ENCODE measurements at regions not wholly inside any gene's neighbourhood (a gene's known extent, or its start where the extent isn't known, plus 50 kb on each side); places are given as distances from the start of the nearest gene placed in this dataset.

DNA sequence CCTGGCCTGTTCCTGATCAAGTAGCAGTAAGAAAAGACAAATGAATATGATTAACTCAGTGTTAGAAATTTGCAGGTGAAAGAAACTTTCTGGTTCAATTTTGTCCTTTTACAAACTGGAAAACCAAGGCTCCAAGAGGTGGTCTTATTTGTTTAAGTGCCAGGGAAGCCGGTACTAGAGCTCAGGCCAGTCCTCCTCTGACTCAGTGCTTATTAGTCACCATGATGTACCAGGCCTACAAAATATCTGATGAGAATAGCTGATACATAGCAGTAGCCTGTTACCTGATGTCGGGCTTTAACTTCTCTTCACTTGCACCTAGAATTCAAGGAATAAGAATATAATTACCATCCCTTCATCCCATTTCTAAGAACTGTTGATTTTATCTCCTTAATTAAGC lies 394.8 kb downstream of the LMX1A start:
- Histone ChIP-seq H3K9me2 (replicated peaks; ENCODE audit: control insufficient read depth, low read length) (no peaks in the 10 kb centered on the region; the same call in 1 of the 2 replicates), H3K27ac (ENCODE audit: low read depth, low read length) (no peak overlapping the region), H3F3A (ENCODE audit: control insufficient read depth, insufficient read depth) (no peaks in the 10 kb centered on the region), H3K27me3 (ENCODE audit: control insufficient read depth, low read length) (no peaks in the 10 kb centered on the region), H3K4me2 (ENCODE audit: low read length) (no peak overlapping the region), H4K20me1 (ENCODE audit: control insufficient read depth, insufficient read depth, low read depth, low read length) (no peaks in the 10 kb centered on the region), H3K79me2 (ENCODE audit: control insufficient read depth, low read length) (no peaks in the 10 kb centered on the region), H3K4me3 (ENCODE audit: low read length) (no peak overlapping the region), H3K36me3 (ENCODE audit: control insufficient read depth, low read length) (no peaks in the 10 kb centered on the region), H3K4me1 (ENCODE audit: control insufficient read depth, low read length) (no peaks in the 10 kb centered on the region), H3K9me3 (ENCODE audit: control insufficient read depth, insufficient read depth, low read length) (no peaks in the 10 kb centered on the region)
- TF ChIP-seq EZH2phosphoT487 (IDR thresholded peaks at IDR 0.05; ENCODE audit: borderline replicate concordance, low read length), result no peak
- TF ChIP-seq, protein P1, sequence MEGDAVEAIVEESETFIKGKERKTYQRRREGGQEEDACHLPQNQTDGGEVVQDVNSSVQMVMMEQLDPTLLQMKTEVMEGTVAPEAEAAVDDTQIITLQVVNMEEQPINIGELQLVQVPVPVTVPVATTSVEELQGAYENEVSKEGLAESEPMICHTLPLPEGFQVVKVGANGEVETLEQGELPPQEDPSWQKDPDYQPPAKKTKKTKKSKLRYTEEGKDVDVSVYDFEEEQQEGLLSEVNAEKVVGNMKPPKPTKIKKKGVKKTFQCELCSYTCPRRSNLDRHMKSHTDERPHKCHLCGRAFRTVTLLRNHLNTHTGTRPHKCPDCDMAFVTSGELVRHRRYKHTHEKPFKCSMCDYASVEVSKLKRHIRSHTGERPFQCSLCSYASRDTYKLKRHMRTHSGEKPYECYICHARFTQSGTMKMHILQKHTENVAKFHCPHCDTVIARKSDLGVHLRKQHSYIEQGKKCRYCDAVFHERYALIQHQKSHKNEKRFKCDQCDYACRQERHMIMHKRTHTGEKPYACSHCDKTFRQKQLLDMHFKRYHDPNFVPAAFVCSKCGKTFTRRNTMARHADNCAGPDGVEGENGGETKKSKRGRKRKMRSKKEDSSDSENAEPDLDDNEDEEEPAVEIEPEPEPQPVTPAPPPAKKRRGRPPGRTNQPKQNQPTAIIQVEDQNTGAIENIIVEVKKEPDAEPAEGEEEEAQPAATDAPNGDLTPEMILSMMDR (IDR thresholded peaks at IDR 0.05; ENCODE audit: low read depth, low read length, poor library complexity, severe bottlenecking), result no peak

DNA sequence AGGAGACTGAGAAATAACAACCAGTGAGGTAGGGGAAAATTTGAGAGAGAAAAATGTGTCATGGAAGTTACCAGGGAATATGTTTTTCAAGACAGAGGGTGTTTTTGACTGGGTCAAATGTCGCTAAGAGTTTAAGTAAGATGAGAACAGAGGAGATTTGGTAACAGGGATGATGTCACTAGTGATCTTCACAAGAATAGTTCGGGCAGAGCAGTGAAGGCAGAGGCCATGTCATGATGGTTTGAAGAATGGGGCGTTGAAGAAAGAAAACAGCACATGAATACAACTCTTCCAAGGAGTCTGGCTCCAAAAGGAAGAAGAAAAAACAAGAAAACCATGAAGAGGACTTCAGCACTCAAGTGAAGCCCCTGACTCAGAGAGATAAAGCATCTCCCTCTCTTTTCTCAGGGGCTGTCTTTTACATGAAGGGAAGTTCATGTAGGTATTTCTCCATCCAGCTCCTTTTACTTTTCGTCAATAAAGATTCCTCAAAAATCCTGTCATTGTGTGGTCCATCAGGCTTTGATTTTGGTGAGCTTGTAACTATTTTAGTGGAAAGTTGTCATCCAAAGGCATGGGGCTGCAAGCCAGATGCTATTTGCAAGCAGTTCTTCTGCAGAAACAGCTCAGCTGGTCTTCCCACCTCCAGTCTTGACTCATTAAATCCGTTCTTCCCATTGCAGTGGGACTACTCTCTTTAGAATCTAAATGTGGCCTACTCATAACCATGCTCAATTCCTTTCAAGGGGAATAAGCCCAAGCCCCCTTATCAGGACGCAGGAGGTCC lies 397.3 kb downstream of the LMX1A start:
- no peak for TF ChIP-seq EZH2phosphoT487 (IDR thresholded peaks at IDR 0.05; ENCODE audit: borderline replicate concordance, low read length)
- TF ChIP-seq, protein P1 (IDR thresholded peaks at IDR 0.05; ENCODE audit: low read depth, low read length, poor library complexity, severe bottlenecking), result no peak
- no peaks in the 10 kb centered on the region for H3K9me2 ChIP-seq (replicated peaks; ENCODE audit: control insufficient read depth, low read length)
- H3F3A ChIP-seq (ENCODE audit: control insufficient read depth, insufficient read depth), result no peaks in the 10 kb centered on the region
- H3K4me2 ChIP-seq (ENCODE audit: low read length), result no peak overlapping the region
- no peak overlapping the region for H3K27ac ChIP-seq (ENCODE audit: low read depth, low read length)
- no peaks in the 10 kb centered on the region for H3K4me1 ChIP-seq (ENCODE audit: control insufficient read depth, low read length)
- H3K36me3 ChIP-seq (ENCODE audit: control insufficient read depth, low read length), result no peaks in the 10 kb centered on the region
- H3K27me3 ChIP-seq (ENCODE audit: control insufficient read depth, low read length), result no peaks in the 10 kb centered on the region
- no peaks in the 10 kb centered on the region for H3K79me2 ChIP-seq (ENCODE audit: control insufficient read depth, low read length)
- H3K9me3 ChIP-seq (ENCODE audit: control insufficient read depth, insufficient read depth, low read length), result no peaks in the 10 kb centered on the region
- no peak overlapping the region for H3K4me3 ChIP-seq (ENCODE audit: low read length)
- H4K20me1 ChIP-seq (ENCODE audit: control insufficient read depth, insufficient read depth, low read depth, low read length), result no peaks in the 10 kb centered on the region

DNA sequence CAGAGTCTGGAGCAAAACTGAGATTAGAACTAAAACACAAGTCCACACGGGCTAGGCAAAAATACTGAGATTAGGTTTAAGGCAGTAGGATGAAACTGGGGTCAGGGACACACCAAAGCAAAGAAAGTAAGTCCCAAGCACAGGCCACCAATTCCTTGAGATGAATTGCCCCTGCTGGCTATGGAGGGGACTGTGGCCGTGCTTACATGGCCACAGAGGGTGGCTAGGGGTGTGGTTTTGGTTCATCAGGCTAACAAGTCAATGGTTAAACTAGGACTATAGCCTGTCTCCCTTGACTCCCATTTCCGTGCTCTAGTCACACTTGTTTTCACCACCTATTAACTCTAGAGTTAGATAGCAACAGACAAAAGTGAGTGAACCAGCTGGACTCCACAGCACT lies 394.8 kb downstream of the PBX1 start:
- H3K9me3 ChIP-seq (ENCODE audit: control insufficient read depth, insufficient read depth, low read length), result no peaks in the 10 kb centered on the region; the same call in 1 of the 2 replicates
- no peak overlapping the region for H3K27ac ChIP-seq (ENCODE audit: low read depth, low read length)
- no peak overlapping the region for H3K4me2 ChIP-seq (ENCODE audit: low read length)

More for the DNA sequence above, 394.8 kb downstream of the PBX1 start:
- no peaks in the 10 kb centered on the region for H3K79me2 ChIP-seq (ENCODE audit: control insufficient read depth, low read length)
- no peaks in the 10 kb centered on the region for H3K4me1 ChIP-seq (ENCODE audit: control insufficient read depth, low read length)
- no peaks in the 10 kb centered on the region for H4K20me1 ChIP-seq (ENCODE audit: control insufficient read depth, insufficient read depth, low read depth, low read length)
- H3K9me2 ChIP-seq (replicated peaks; ENCODE audit: control insufficient read depth, low read length), result no peaks in the 10 kb centered on the region
- no peaks in the 10 kb centered on the region for H3K36me3 ChIP-seq (ENCODE audit: control insufficient read depth, low read length)
- H3K4me3 ChIP-seq (ENCODE audit: low read length), result no peak overlapping the region
- TF ChIP-seq EZH2phosphoT487 (IDR thresholded peaks at IDR 0.05; ENCODE audit: borderline replicate concordance, low read length), result no peak
- TF ChIP-seq, protein P1 (IDR thresholded peaks at IDR 0.05; ENCODE audit: low read depth, low read length, poor library complexity, severe bottlenecking), result no peak
- no peaks in the 10 kb centered on the region for H3F3A ChIP-seq (ENCODE audit: control insufficient read depth, insufficient read depth)
- H3K27me3 ChIP-seq (ENCODE audit: control insufficient read depth, low read length), result no peaks in the 10 kb centered on the region
